ENCODE measurements at regions not wholly inside any gene's neighbourhood (a gene's known extent, or its start where the extent isn't known, plus 50 kb on each side); places are given as distances from the start of the nearest gene placed in this dataset.

GRCh38 chr3:94778289-94778688 is 715.4 kb downstream of the NSUN3 start:
- no peak overlapping the region for H3K27ac ChIP-seq (ENCODE audit: low read length)
- no peaks in the 10 kb centered on the region for H3K9me3 ChIP-seq (ENCODE audit: insufficient read depth, low read length, severe bottlenecking)
- no peak for ATAC-seq (ENCODE audit: insufficient read depth, low read depth)
- no peaks in the 10 kb centered on the region for H4K20me1 ChIP-seq (ENCODE audit: insufficient read depth, low read length)
- H3K4me1 ChIP-seq (ENCODE audit: insufficient read depth, low read length) = no peaks in the 10 kb centered on the region
- H3K4me2 ChIP-seq (ENCODE audit: insufficient read depth, low read length) = no peak overlapping the region
- H3K27me3 ChIP-seq (ENCODE audit: insufficient read depth, low read length, poor library complexity) = no peaks in the 10 kb centered on the region
- no peak overlapping the region for H3K9ac ChIP-seq (ENCODE audit: low read depth, low read length)
- no peaks in the 10 kb centered on the region for H3K36me3 ChIP-seq (ENCODE audit: insufficient read depth, low read length)
- no peak for DNase-seq
- no peak overlapping the region for H3K4me3 ChIP-seq (ENCODE audit: low read depth in 1 of 2, low read length in 2 of 2)
- no peak overlapping the region for H2AFZ ChIP-seq (ENCODE audit: low read depth, low read length)
- H3K79me2 ChIP-seq (ENCODE audit: insufficient read depth, low read length) = no peaks in the 10 kb centered on the region
- TF ChIP-seq, protein P1, sequence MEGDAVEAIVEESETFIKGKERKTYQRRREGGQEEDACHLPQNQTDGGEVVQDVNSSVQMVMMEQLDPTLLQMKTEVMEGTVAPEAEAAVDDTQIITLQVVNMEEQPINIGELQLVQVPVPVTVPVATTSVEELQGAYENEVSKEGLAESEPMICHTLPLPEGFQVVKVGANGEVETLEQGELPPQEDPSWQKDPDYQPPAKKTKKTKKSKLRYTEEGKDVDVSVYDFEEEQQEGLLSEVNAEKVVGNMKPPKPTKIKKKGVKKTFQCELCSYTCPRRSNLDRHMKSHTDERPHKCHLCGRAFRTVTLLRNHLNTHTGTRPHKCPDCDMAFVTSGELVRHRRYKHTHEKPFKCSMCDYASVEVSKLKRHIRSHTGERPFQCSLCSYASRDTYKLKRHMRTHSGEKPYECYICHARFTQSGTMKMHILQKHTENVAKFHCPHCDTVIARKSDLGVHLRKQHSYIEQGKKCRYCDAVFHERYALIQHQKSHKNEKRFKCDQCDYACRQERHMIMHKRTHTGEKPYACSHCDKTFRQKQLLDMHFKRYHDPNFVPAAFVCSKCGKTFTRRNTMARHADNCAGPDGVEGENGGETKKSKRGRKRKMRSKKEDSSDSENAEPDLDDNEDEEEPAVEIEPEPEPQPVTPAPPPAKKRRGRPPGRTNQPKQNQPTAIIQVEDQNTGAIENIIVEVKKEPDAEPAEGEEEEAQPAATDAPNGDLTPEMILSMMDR (IDR thresholded peaks at IDR 0.05; ENCODE audit: borderline replicate concordance, extremely low read depth, low read length, poor library complexity, severe bottlenecking) = no peak
- no peak for TF ChIP-seq EZH2 (IDR thresholded peaks at IDR 0.05; ENCODE audit: borderline replicate concordance, low read depth, low read length, severe bottlenecking)

DNA sequence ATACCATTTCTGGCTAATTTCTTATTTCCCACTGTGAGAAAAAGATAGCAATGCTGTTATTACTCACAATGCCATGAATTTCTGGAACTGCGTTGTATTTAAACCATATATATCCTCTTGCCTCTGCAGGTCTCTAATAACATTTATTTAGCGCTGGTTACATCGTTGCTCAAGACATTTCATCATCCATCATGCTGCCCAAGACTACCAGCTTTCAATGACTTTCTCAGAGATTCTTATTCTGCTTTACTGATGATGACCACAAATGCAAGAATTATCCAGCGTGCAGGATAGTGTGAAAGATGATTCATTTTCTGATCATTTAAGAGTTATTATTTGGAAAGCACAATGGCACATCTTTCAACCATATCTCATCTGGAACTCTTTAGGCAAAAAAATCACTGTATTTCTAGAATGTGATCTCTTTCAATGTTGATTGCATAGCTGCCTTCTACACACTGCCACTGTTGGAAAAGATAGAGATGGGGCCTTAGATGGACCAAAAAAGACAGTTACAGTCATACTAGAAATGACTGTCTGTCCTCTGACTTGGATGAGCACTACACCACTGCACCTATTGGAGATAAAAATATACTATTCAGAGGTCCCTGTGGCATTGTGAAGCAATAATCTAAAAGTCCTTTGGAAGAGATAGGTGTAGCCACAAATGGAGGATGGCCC is 716.1 kb downstream of the NSUN3 start:
- H3K27ac ChIP-seq (ENCODE audit: low read length) = no peak overlapping the region
- no peak for DNase-seq
- no peak overlapping the region for H3K9ac ChIP-seq (ENCODE audit: low read depth, low read length)
- H3K27me3 ChIP-seq (ENCODE audit: insufficient read depth, low read length, poor library complexity) = no peaks in the 10 kb centered on the region
- H4K20me1 ChIP-seq (ENCODE audit: insufficient read depth, low read length) = no peaks in the 10 kb centered on the region
- ATAC-seq (ENCODE audit: insufficient read depth, low read depth) = no peak
- H2AFZ ChIP-seq (ENCODE audit: low read depth, low read length) = no peak overlapping the region
- no peaks in the 10 kb centered on the region for H3K79me2 ChIP-seq (ENCODE audit: insufficient read depth, low read length)
- no peak overlapping the region for H3K4me2 ChIP-seq (ENCODE audit: insufficient read depth, low read length)
- H3K4me1 ChIP-seq (ENCODE audit: insufficient read depth, low read length) = no peaks in the 10 kb centered on the region
- H3K4me3 ChIP-seq (ENCODE audit: low read depth in 1 of 2, low read length in 2 of 2) = no peak overlapping the region
- H3K36me3 ChIP-seq (ENCODE audit: insufficient read depth, low read length) = no peaks in the 10 kb centered on the region
- TF ChIP-seq, protein P1 (IDR thresholded peaks at IDR 0.05; ENCODE audit: borderline replicate concordance, extremely low read depth, low read length, poor library complexity, severe bottlenecking) = no peak
- TF ChIP-seq EZH2 (IDR thresholded peaks at IDR 0.05; ENCODE audit: borderline replicate concordance, low read depth, low read length, severe bottlenecking) = no peak
- H3K9me3 ChIP-seq (ENCODE audit: insufficient read depth, low read length, severe bottlenecking) = no peaks in the 10 kb centered on the region

GRCh38 chr3:94779699-94780098 is 716.8 kb downstream of the NSUN3 start:
- H3K27ac ChIP-seq (ENCODE audit: low read length) = no peak overlapping the region
- no peak overlapping the region for H3K4me3 ChIP-seq (ENCODE audit: low read depth in 1 of 2, low read length in 2 of 2)
- no peaks in the 10 kb centered on the region for H4K20me1 ChIP-seq (ENCODE audit: insufficient read depth, low read length)
- DNase-seq (no peak), ATAC-seq (ENCODE audit: insufficient read depth, low read depth) (no peak)
- no peak overlapping the region for H2AFZ ChIP-seq (ENCODE audit: low read depth, low read length)
- no peaks in the 10 kb centered on the region for H3K27me3 ChIP-seq (ENCODE audit: insufficient read depth, low read length, poor library complexity)
- no peaks in the 10 kb centered on the region for H3K79me2 ChIP-seq (ENCODE audit: insufficient read depth, low read length)
- no peak overlapping the region for H3K9ac ChIP-seq (ENCODE audit: low read depth, low read length)
- no peak overlapping the region for H3K4me2 ChIP-seq (ENCODE audit: insufficient read depth, low read length)
- no peak for TF ChIP-seq EZH2 (IDR thresholded peaks at IDR 0.05; ENCODE audit: borderline replicate concordance, low read depth, low read length, severe bottlenecking)
- no peaks in the 10 kb centered on the region for H3K36me3 ChIP-seq (ENCODE audit: insufficient read depth, low read length)
- no peaks in the 10 kb centered on the region for H3K9me3 ChIP-seq (ENCODE audit: insufficient read depth, low read length, severe bottlenecking)
- no peaks in the 10 kb centered on the region for H3K4me1 ChIP-seq (ENCODE audit: insufficient read depth, low read length)

GRCh38 chr3:94784274-94784673 is 721.4 kb downstream of the NSUN3 start:
- TF ChIP-seq, protein P1 (IDR thresholded peaks at IDR 0.05; ENCODE audit: borderline replicate concordance, extremely low read depth, low read length, poor library complexity, severe bottlenecking) = no peak
- TF ChIP-seq EZH2 (IDR thresholded peaks at IDR 0.05; ENCODE audit: borderline replicate concordance, low read depth, low read length, severe bottlenecking) = no peak
- Histone ChIP-seq H3K27ac (ENCODE audit: low read length) (no peak overlapping the region), H4K20me1 (ENCODE audit: insufficient read depth, low read length) (no peaks in the 10 kb centered on the region), H3K4me2 (ENCODE audit: insufficient read depth, low read length) (no peak overlapping the region), H3K36me3 (ENCODE audit: insufficient read depth, low read length) (no peaks in the 10 kb centered on the region), H2AFZ (ENCODE audit: low read depth, low read length) (no peak overlapping the region), H3K79me2 (ENCODE audit: insufficient read depth, low read length) (no peaks in the 10 kb centered on the region), H3K9me3 (ENCODE audit: insufficient read depth, low read length, severe bottlenecking) (no peaks in the 10 kb centered on the region), H3K4me3 (ENCODE audit: low read depth in 1 of 2, low read length in 2 of 2) (no peak overlapping the region), H3K4me1 (ENCODE audit: insufficient read depth, low read length) (no peaks in the 10 kb centered on the region), H3K9ac (ENCODE audit: low read depth, low read length) (no peak overlapping the region), H3K27me3 (ENCODE audit: insufficient read depth, low read length, poor library complexity) (no peaks in the 10 kb centered on the region)
- DNase-seq (no peak), ATAC-seq (ENCODE audit: insufficient read depth, low read depth) (no peak)

Data from DND-41 (cell line).